ENCODE measurements at regions not wholly inside any gene's neighbourhood (a gene's known extent, or its start where the extent isn't known, plus 50 kb on each side); places are given as distances from the start of the nearest gene placed in this dataset.
"Not testable (repeated sequence)": the region's sequence is repeated elsewhere in the genome, so short reads cannot be mapped to it uniquely, and the experiment has no call there.

- no peak for DNase-seq (ENCODE audit: low spot score)
Measured at GRCh38 chr4:126992910-126993309, 639.8 kb upstream of the INTU start.

- no peak for DNase-seq (ENCODE audit: low spot score)
Measured at GRCh38 chr4:126993351-126993750, 639.4 kb upstream of the INTU start.

GRCh38 chr4:126995235-126995634, 637.5 kb upstream of the INTU start:
- no peak for DNase-seq (ENCODE audit: low spot score)

GRCh38 chr4:127000110-127000509, 632.6 kb upstream of the INTU start:
- DNase-seq (ENCODE audit: low spot score): no peak

GRCh38 chr4:127000846-127001245, 631.9 kb upstream of the INTU start:
- no peak for DNase-seq (ENCODE audit: low spot score)

GRCh38 chr4:127001933-127002332, 630.8 kb upstream of the INTU start:
- no peak for DNase-seq (ENCODE audit: low spot score)

GRCh38 chr4:127006446-127006877, 626.3 kb upstream of the INTU start:
- no peak for DNase-seq (ENCODE audit: low spot score)

- DNase-seq (ENCODE audit: low spot score): no peak
Measured at GRCh38 chr4:127007305-127007704, 625.5 kb upstream of the INTU start.

- DNase-seq (ENCODE audit: low spot score): no peak
Measured at GRCh38 chr4:127012549-127012948, 620.2 kb upstream of the INTU start.

- DNase-seq (ENCODE audit: low spot score): no peak
Measured at GRCh38 chr4:127015667-127016117, 617.1 kb upstream of the INTU start.

- no peak for DNase-seq (ENCODE audit: low spot score)
Measured at GRCh38 chr4:127018381-127018780, 614.4 kb upstream of the INTU start.

- DNase-seq (ENCODE audit: low spot score): not testable (repeated sequence)
Measured at GRCh38 chr4:127020831-127021230, 611.9 kb upstream of the INTU start.

- no peak for DNase-seq (ENCODE audit: low spot score)
Measured at GRCh38 chr4:127036296-127036695, 596.5 kb upstream of the INTU start.

- no peak for DNase-seq (ENCODE audit: low spot score)
Measured at GRCh38 chr4:127045861-127046260, 586.9 kb upstream of the INTU start.

GRCh38 chr4:127047930-127048329, 584.8 kb upstream of the INTU start:
- DNase-seq (ENCODE audit: low spot score): no peak

- DNase-seq (ENCODE audit: low spot score): no peak
Measured at GRCh38 chr4:127048376-127049044, 584.2 kb upstream of the INTU start.

GRCh38 chr4:127049526-127049925, 583.2 kb upstream of the INTU start:
- DNase-seq (ENCODE audit: low spot score): no peak

GRCh38 chr4:127052742-127053141, 580.0 kb upstream of the INTU start:
- no peak for DNase-seq (ENCODE audit: low spot score)

GRCh38 chr4:127055357-127055756, 577.4 kb upstream of the INTU start:
- no peak for DNase-seq (ENCODE audit: low spot score)

- no peak for DNase-seq (ENCODE audit: low spot score)
Measured at GRCh38 chr4:127069675-127070074, 563.1 kb upstream of the INTU start.

GRCh38 chr4:127071443-127071842, 561.3 kb upstream of the INTU start:
- DNase-seq (ENCODE audit: low spot score): no peak

- DNase-seq (ENCODE audit: low spot score): no peak
Measured at GRCh38 chr4:127080141-127080540, 552.6 kb upstream of the INTU start.

- DNase-seq (ENCODE audit: low spot score): no peak
Measured at GRCh38 chr4:127081041-127081440, 551.7 kb upstream of the INTU start.

GRCh38 chr4:127082986-127083385, 549.8 kb upstream of the INTU start:
- no peak for DNase-seq (ENCODE audit: low spot score)

Measured in left forelimb (tissue), 1 donor.